ENCODE measurements at regions not wholly inside any gene's neighbourhood (a gene's known extent, or its start where the extent isn't known, plus 50 kb on each side); places are given as distances from the start of the nearest gene placed in this dataset.

DNA sequence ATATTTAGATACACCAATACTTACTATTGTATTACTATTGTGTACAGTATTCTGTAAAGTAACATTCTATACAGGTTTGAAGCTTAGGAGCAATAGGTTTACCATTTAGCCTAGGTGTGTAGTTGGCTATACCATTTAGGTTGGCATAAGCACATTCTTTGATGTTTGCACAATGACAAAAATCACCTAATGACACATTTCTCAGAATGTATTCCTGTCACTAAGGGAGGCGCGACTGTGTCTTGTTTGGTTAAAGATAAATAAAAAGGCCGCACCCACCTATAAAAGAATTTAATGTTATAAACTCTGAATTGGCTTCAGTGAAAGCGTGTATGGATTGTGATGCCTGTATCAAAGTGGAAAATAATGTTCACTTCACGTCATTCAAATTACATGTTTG lies 1815.4 kb upstream of the CDH6 start:
- Histone ChIP-seq H3K36me3 (no peaks in the 10 kb centered on the region), H3K9me3 (ENCODE audit: low read depth) (no peaks in the 10 kb centered on the region), H3K79me2 (ENCODE audit: low read depth) (no peaks in the 10 kb centered on the region), H2AFZ (replicated peaks) (no peak overlapping the region), H3K27ac (no peak overlapping the region), H4K20me1 (ENCODE audit: low read depth) (no peaks in the 10 kb centered on the region), H3K4me3 (no peak overlapping the region), H3K9ac (no peak overlapping the region), H3K4me2 (no peak overlapping the region), H3F3A (ENCODE audit: low read depth) (no peaks in the 10 kb centered on the region), H3K4me1 (no peaks in the 10 kb centered on the region), H3K27me3 (no peaks in the 10 kb centered on the region)
- H3K36me3 Mint-ChIP-seq = no peaks in the 10 kb centered on the region
- no peak for DNase-seq (ENCODE audit: low spot score)
- no peaks in the 10 kb centered on the region for H3K4me1 Mint-ChIP-seq
- TF ChIP-seq EZH2 (IDR thresholded peaks at IDR 0.05) (no peak), EZH2phosphoT487 (IDR thresholded peaks at IDR 0.05) (no peak)
- TF ChIP-seq, protein P1, sequence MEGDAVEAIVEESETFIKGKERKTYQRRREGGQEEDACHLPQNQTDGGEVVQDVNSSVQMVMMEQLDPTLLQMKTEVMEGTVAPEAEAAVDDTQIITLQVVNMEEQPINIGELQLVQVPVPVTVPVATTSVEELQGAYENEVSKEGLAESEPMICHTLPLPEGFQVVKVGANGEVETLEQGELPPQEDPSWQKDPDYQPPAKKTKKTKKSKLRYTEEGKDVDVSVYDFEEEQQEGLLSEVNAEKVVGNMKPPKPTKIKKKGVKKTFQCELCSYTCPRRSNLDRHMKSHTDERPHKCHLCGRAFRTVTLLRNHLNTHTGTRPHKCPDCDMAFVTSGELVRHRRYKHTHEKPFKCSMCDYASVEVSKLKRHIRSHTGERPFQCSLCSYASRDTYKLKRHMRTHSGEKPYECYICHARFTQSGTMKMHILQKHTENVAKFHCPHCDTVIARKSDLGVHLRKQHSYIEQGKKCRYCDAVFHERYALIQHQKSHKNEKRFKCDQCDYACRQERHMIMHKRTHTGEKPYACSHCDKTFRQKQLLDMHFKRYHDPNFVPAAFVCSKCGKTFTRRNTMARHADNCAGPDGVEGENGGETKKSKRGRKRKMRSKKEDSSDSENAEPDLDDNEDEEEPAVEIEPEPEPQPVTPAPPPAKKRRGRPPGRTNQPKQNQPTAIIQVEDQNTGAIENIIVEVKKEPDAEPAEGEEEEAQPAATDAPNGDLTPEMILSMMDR (IDR thresholded peaks at IDR 0.05) = no peak
- no peaks in the 10 kb centered on the region for H3K9me3 Mint-ChIP-seq
- no peak overlapping the region for H3K27ac Mint-ChIP-seq
- no peak overlapping the region for H3K4me3 Mint-ChIP-seq
- H3K27me3 Mint-ChIP-seq (ENCODE audit: insufficient read depth, low read depth) = no peaks in the 10 kb centered on the region

DNA sequence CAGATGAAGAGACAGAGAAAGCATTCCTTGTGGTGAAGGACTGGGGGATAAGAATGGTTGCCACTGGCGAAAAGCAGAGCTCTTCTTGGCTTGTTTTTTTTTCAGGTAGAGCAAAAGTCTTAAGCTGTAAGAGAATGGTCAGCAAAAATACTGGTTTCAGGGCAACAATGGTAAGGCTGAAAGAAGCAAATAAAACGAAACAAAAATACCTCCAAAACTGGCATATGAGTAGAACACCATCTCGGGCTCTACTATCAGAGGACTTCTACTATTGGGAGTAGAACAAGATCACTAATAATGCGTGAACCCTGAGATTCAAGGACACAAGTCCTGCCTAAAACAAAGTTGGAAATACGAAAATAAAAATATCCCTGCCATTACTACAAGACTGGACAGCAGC lies 1823.2 kb upstream of the CDH6 start:
- H3K36me3 ChIP-seq = no peaks in the 10 kb centered on the region
- H3K4me3 ChIP-seq = no peak overlapping the region
- no peaks in the 10 kb centered on the region for H3K36me3 Mint-ChIP-seq
- H3K4me1 Mint-ChIP-seq = peaks cover 13% of the 10 kb centered on the region
- H3K9ac ChIP-seq = no peak overlapping the region
- H3K27ac ChIP-seq = no peak overlapping the region
- H4K20me1 ChIP-seq (ENCODE audit: low read depth) = no peaks in the 10 kb centered on the region
- H3F3A ChIP-seq (ENCODE audit: low read depth) = no peaks in the 10 kb centered on the region
- no peaks in the 10 kb centered on the region for H3K9me3 Mint-ChIP-seq
- H2AFZ ChIP-seq (replicated peaks) = no peak overlapping the region
- no peak overlapping the region for H3K27ac Mint-ChIP-seq
- H3K27me3 Mint-ChIP-seq (ENCODE audit: insufficient read depth, low read depth) = no peaks in the 10 kb centered on the region
- H3K27me3 ChIP-seq = no peaks in the 10 kb centered on the region
- H3K9me3 ChIP-seq (ENCODE audit: low read depth) = no peaks in the 10 kb centered on the region
- H3K4me3 Mint-ChIP-seq = no peak overlapping the region
- no peaks in the 10 kb centered on the region for H3K79me2 ChIP-seq (ENCODE audit: low read depth)
- H3K4me2 ChIP-seq = no peak overlapping the region
- DNase-seq (ENCODE audit: low spot score) = no peak
- H3K4me1 ChIP-seq = peaks cover 14% of the 10 kb centered on the region
- TF ChIP-seq, protein P1 (IDR thresholded peaks at IDR 0.05) = no peak
- TF ChIP-seq EZH2phosphoT487 (IDR thresholded peaks at IDR 0.05) (no peak), EZH2 (IDR thresholded peaks at IDR 0.05) (no peak)

DNA sequence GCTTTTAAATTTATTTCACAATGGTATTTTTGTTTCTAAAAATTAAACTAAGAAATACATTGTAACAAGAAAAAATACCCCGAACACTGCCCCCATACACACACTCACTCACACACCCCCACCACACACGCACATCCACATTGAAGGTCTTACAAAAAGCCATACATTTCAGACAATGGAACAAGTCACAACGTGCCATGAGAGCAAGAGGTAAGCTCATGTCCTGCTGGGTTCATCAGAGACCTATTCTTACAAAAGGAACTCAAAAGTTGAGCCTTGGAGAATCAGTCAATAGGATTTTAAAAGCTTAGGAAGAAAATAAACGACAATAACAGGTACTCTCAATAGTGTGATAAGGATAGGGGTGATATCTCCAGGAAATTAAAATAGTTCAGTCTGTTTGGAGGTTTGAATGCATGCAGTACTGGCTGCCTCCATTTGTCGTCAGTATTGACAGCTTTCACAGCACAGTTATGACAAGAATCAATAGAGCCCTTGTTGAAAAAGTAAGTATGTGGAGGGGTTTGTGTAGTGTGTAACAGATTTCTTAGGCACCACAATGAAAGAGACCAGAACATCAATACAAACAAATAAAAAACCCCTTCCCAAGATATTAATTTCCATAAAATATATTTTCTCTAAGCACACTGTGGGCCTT lies 1826.2 kb upstream of the CDH6 start:
- Histone ChIP-seq H3K4me2 (peak overlapping the region; percentile 19), H3K27ac (no peak overlapping the region), H3K27me3 (no peaks in the 10 kb centered on the region), H2AFZ (replicated peaks) (no peak overlapping the region), H3K9me3 (ENCODE audit: low read depth) (no peaks in the 10 kb centered on the region), H4K20me1 (ENCODE audit: low read depth) (no peaks in the 10 kb centered on the region), H3K36me3 (no peaks in the 10 kb centered on the region), H3K4me3 (no peak overlapping the region), H3K79me2 (ENCODE audit: low read depth) (no peaks in the 10 kb centered on the region), H3K4me1 (peaks cover 14% of the 10 kb centered on the region), H3F3A (ENCODE audit: low read depth) (no peaks in the 10 kb centered on the region), H3K9ac (no peak overlapping the region)
- Mint-ChIP-seq H3K27ac (no peak overlapping the region), H3K4me3 (no peak overlapping the region), H3K4me1 (peaks cover 13% of the 10 kb centered on the region), H3K36me3 (no peaks in the 10 kb centered on the region), H3K27me3 (ENCODE audit: insufficient read depth, low read depth) (no peaks in the 10 kb centered on the region), H3K9me3 (no peaks in the 10 kb centered on the region)
- TF ChIP-seq EZH2 (IDR thresholded peaks at IDR 0.05) = no peak
- TF ChIP-seq, protein P1 (IDR thresholded peaks at IDR 0.05) = peak; percentile 47
- peak; percentile 49 for TF ChIP-seq EZH2phosphoT487 (IDR thresholded peaks at IDR 0.05)
- peak; percentile 73 for DNase-seq (ENCODE audit: low spot score)
